Lower lobe of right lung (tissue), 2 donors: ENCODE measurements at regions not wholly inside any gene's neighbourhood (a gene's known extent, or its start where the extent isn't known, plus 50 kb on each side); places are given as distances from the start of the nearest gene placed in this dataset.
A peak's percentile ranks its signal among the peaks of the same experiment; 100 is the strongest.

Experiments
- ATAC-seq, 2 donors: fragments of 200-7000 bp; cut with Tn5 transposase; one replicate each; pipeline ENCODE4 v1.9.1; 2020 to 2022; ENCODE audit warnings: mild to moderate bottlenecking in 2 of 2, moderate library complexity in 2 of 2
- DNase-seq: peaks from one replicate; pipeline ENCODE4 v3.0.0-alpha.2; 2020
- H3K27ac ChIP-seq: fragments of 200-600 bp; one replicate; pipeline ENCODE4 v1.8.0; 2022
- H3K27me3 ChIP-seq: fragments of 200-600 bp; one replicate; pipeline ENCODE4 v1.8.0; 2022; ENCODE audit warnings: low read depth
- H3K36me3 ChIP-seq: fragments of 200-600 bp; one replicate; pipeline ENCODE4 v1.8.0; 2022; ENCODE audit warnings: mild to moderate bottlenecking
- H3K4me1 ChIP-seq: fragments of 200-600 bp; one replicate; pipeline ENCODE4 v1.8.0; 2022
- H3K4me3 ChIP-seq: fragments of 200-600 bp; one replicate; pipeline ENCODE4 v1.8.0; 2022; ENCODE audit warnings: mild to moderate bottlenecking
- H3K9me3 ChIP-seq: fragments of 200-600 bp; one replicate; pipeline ENCODE4 v1.8.0; 2022
- CTCF ChIP-seq: fragments of 200-600 bp; IDR thresholded peaks from one replicate; pipeline ENCODE4 v1.8.0; 2022; ENCODE audit warnings: antibody characterized with exemption, mild to moderate bottlenecking
- intact Hi-C: fragments of 100-400 bp; cut with DNase I; formaldehyde crosslinking; loops from one replicate; pipeline ENCODE4 v1.11.0; 2022
- donor health status: DM: no; HTN: yes; CAD: no; lungs with severe emphysema.

- peaks cover under 1% of the 10 kb centered on the region for H3K9me3 ChIP-seq
- H3K4me3 ChIP-seq = no peak overlapping the region
- H3K27ac ChIP-seq = no peak overlapping the region
- TF ChIP-seq CTCF = no peak
- H3K36me3 ChIP-seq = no peaks in the 10 kb centered on the region
- H3K4me1 ChIP-seq = no peaks in the 10 kb centered on the region
- intact Hi-C loops = no loop called here
- no peaks in the 10 kb centered on the region for H3K27me3 ChIP-seq
- ATAC-seq (no peak), DNase-seq (no peak)
These were observed 494.9 kb downstream of the PRR16 start for GRCh38 chr5:120958877-120959485.

- TF ChIP-seq CTCF = no peak
- Histone ChIP-seq H3K4me3 (no peak overlapping the region), H3K4me1 (no peaks in the 10 kb centered on the region), H3K36me3 (no peaks in the 10 kb centered on the region), H3K9me3 (no peaks in the 10 kb centered on the region), H3K27ac (no peak overlapping the region), H3K27me3 (no peaks in the 10 kb centered on the region)
- no peak for DNase-seq
- intact Hi-C loops = no loop called here
- peak in 1 of 2 donors; percentile 23 for ATAC-seq
These were observed 496.4 kb downstream of the PRR16 start for GRCh38 chr5:120960510-120960909.

- Histone ChIP-seq H3K9me3 (no peaks in the 10 kb centered on the region), H3K27ac (no peak overlapping the region), H3K4me3 (no peak overlapping the region), H3K36me3 (no peaks in the 10 kb centered on the region), H3K27me3 (no peaks in the 10 kb centered on the region), H3K4me1 (no peaks in the 10 kb centered on the region)
- TF ChIP-seq CTCF = no peak
- no peak for ATAC-seq
- intact Hi-C loops = no loop called here
- DNase-seq = no peak
These were observed 503.3 kb downstream of the PRR16 start for GRCh38 chr5:120967366-120967765.

- DNase-seq = no peak
- no peak overlapping the region for H3K4me3 ChIP-seq
- H3K27ac ChIP-seq = no peak overlapping the region
- H3K4me1 ChIP-seq = no peaks in the 10 kb centered on the region
- H3K27me3 ChIP-seq = no peaks in the 10 kb centered on the region
- TF ChIP-seq CTCF = no peak
- H3K36me3 ChIP-seq = no peaks in the 10 kb centered on the region
- H3K9me3 ChIP-seq = no peaks in the 10 kb centered on the region
- ATAC-seq = no peak
- intact Hi-C loops = no loop called here
These were observed 510.6 kb downstream of the PRR16 start for GRCh38 chr5:120974690-120975089.

- H3K9me3 ChIP-seq = no peaks in the 10 kb centered on the region
- ATAC-seq (no peak), DNase-seq (no peak)
- H3K36me3 ChIP-seq = no peaks in the 10 kb centered on the region
- no peaks in the 10 kb centered on the region for H3K4me1 ChIP-seq
- intact Hi-C loops = no loop called here
- no peak for TF ChIP-seq CTCF
- H3K4me3 ChIP-seq = no peak overlapping the region
- no peak overlapping the region for H3K27ac ChIP-seq
- no peaks in the 10 kb centered on the region for H3K27me3 ChIP-seq
These were observed 518.3 kb downstream of the PRR16 start for GRCh38 chr5:120982351-120982750.
